Neuronal stem cell (in vitro differentiated cells): ENCODE measurements at regions not wholly inside any gene's neighbourhood (a gene's known extent, or its start where the extent isn't known, plus 50 kb on each side); places are given as distances from the start of the nearest gene placed in this dataset.
"Not testable (repeated sequence)": the region's sequence is repeated elsewhere in the genome, so short reads cannot be mapped to it uniquely, and the experiment has no call there.

Experiments
- DNase-seq: peaks from one replicate; pipeline ENCODE4 v3.0.0-alpha.2; 2013; ENCODE audit warnings: low spot score
- H2AFZ ChIP-seq: one replicate; pipeline ENCODE4 v1.6.1; 2013; ENCODE audit warnings: mild to moderate bottlenecking, low read length, inconsistent platforms
- H2AK5ac ChIP-seq: 2 replicates; pipeline ENCODE4 v1.6.1; 2013; ENCODE audit warnings: low read depth, mild to moderate bottlenecking, inconsistent platforms, low read length, moderate library complexity, mixed read lengths
- H2BK120ac ChIP-seq: 2 replicates; pipeline ENCODE4 v1.6.1; 2013; ENCODE audit warnings: low read depth, mild to moderate bottlenecking, inconsistent platforms, low read length, moderate library complexity, mixed read lengths
- H2BK12ac ChIP-seq: one replicate; pipeline ENCODE4 v1.6.1; 2013; ENCODE audit warnings: low read length, inconsistent platforms
- H2BK15ac ChIP-seq: 2 replicates; pipeline ENCODE4 v1.6.1; 2013; ENCODE audit warnings: mild to moderate bottlenecking, low read length, inconsistent platforms, mixed read lengths
- H2BK5ac ChIP-seq: one replicate; pipeline ENCODE4 v1.6.1; 2013; ENCODE audit warnings: inconsistent platforms, mild to moderate bottlenecking, low read length, moderate library complexity
- H3K14ac ChIP-seq: one replicate; pipeline ENCODE4 v1.6.1; 2013; ENCODE audit warnings: low read length, inconsistent platforms
- H3K18ac ChIP-seq: 2 replicates; pipeline ENCODE4 v1.6.1; 2013; ENCODE audit warnings: low read length, inconsistent platforms
- H3K23ac ChIP-seq: 2 replicates; pipeline ENCODE4 v1.6.1; 2013; ENCODE audit warnings: low read depth, mild to moderate bottlenecking, mixed read lengths, low read length, inconsistent platforms; ENCODE audit not compliant: poor library complexity
- H3K27ac ChIP-seq: replicated peaks from 3 replicates; pipeline ENCODE4 v1.5.1; 2013; ENCODE audit warnings: low read length, inconsistent platforms
- H3K27me3 ChIP-seq, 3 experiments: 2 replicates each; pipeline ENCODE4 v1.6.1; 2013; ENCODE audit warnings: low read length in 3 of 3, mild to moderate bottlenecking in 2 of 3, inconsistent platforms in 1 of 3, low read depth in 1 of 3, mixed read lengths in 1 of 3, moderate library complexity in 1 of 3; ENCODE audit not compliant: control insufficient read depth in 3 of 3, insufficient read depth in 3 of 3
- H3K36me3 ChIP-seq, 2 donors: replicated peaks in 1 of 2; 2 replicates each; pipeline ENCODE4 v1.6.1; 2013; ENCODE audit warnings: low read length in 2 of 2; ENCODE audit not compliant: control insufficient read depth in 2 of 2, insufficient read depth in 2 of 2
- H3K4ac ChIP-seq: 2 replicates; pipeline ENCODE4 v1.6.1; 2013; ENCODE audit warnings: inconsistent platforms, mild to moderate bottlenecking, low read length, moderate library complexity
- H3K4me1 ChIP-seq, 2 donors: 1 replicate in 1 of 2; 2 replicates in 1 of 2; pipeline ENCODE4 v1.6.1; 2013; ENCODE audit warnings: low read length in 2 of 2, low read depth in 1 of 2; ENCODE audit not compliant: control insufficient read depth in 2 of 2, insufficient read depth in 1 of 2
- H3K4me2 ChIP-seq: one replicate; pipeline ENCODE4 v1.6.1; 2013; ENCODE audit warnings: mild to moderate bottlenecking, low read length, inconsistent platforms; ENCODE audit not compliant: insufficient read depth, poor library complexity, severe bottlenecking
- H3K4me3 ChIP-seq, 2 donors: 2 replicates each; pipeline ENCODE4 v1.5.1; 2013; ENCODE audit warnings: low read length in 2 of 2, mild to moderate bottlenecking in 2 of 2, inconsistent platforms in 1 of 2, moderate library complexity in 1 of 2
- H3K79me1 ChIP-seq: one replicate; pipeline ENCODE4 v1.6.1; 2013; ENCODE audit warnings: low read depth, mild to moderate bottlenecking, inconsistent platforms, low read length, moderate library complexity
- H3K9ac ChIP-seq: one replicate; pipeline ENCODE4 v1.6.1; 2013; ENCODE audit warnings: mild to moderate bottlenecking, low read depth, low read length, inconsistent platforms; ENCODE audit not compliant: poor library complexity
- H3K9me3 ChIP-seq, 2 donors: replicated peaks in 1 of 2; 2 replicates each; pipeline versions ENCODE3 to v1.6.1; 2013; ENCODE audit warnings: low read length in 2 of 2, mild to moderate bottlenecking in 2 of 2, inconsistent platforms in 1 of 2, low read depth in 1 of 2, mixed read lengths in 1 of 2, moderate library complexity in 1 of 2; ENCODE audit not compliant: control insufficient read depth in 2 of 2, insufficient read depth in 1 of 2
- H4K8ac ChIP-seq: one replicate; pipeline ENCODE4 v1.6.1; 2013; ENCODE audit warnings: low read depth, mild to moderate bottlenecking, inconsistent platforms, low read length, moderate library complexity
- H4K91ac ChIP-seq: one replicate; pipeline ENCODE4 v1.6.1; 2013; ENCODE audit warnings: low read length, low read depth, mild to moderate bottlenecking, inconsistent platforms; ENCODE audit not compliant: poor library complexity
- WGBS, 2 donors: extraction: QIAGEN DNeasy Blood & Tissue Kit; methylation state at CpG; one replicate each; pipeline ENCODE4 v1.1.7; 2013; ENCODE audit warnings: missing lambda C conversion rate in 2 of 2, mixed read lengths in 1 of 2; ENCODE audit not compliant: insufficient read length in 2 of 2, insufficient replicate concordance in 1 of 2; ENCODE audit errors: extremely low coverage in 2 of 2; 5-methylcytosine and 5-hydroxymethylcytosine counted together

- H3K9me3 ChIP-seq: no peaks in the 10 kb centered on the region
- H2BK12ac ChIP-seq: no peak overlapping the region
- H3K27ac ChIP-seq: no peak overlapping the region
- H2BK120ac ChIP-seq: no peak overlapping the region
- H3K4me3 ChIP-seq: no peak overlapping the region
- no peaks in the 10 kb centered on the region for H3K27me3 ChIP-seq
- H3K18ac ChIP-seq: no peak overlapping the region
- no peak overlapping the region for H3K4ac ChIP-seq
- H3K4me1 ChIP-seq: no peaks in the 10 kb centered on the region
- H3K79me1 ChIP-seq: no peaks in the 10 kb centered on the region
- no peak overlapping the region for H3K14ac ChIP-seq
- H2AFZ ChIP-seq: no peak overlapping the region
- no peak overlapping the region for H2BK15ac ChIP-seq
- H4K8ac ChIP-seq: no peak overlapping the region
- no peak for DNase-seq
- H2BK5ac ChIP-seq: no peak overlapping the region
- no peak overlapping the region for H3K4me2 ChIP-seq
- WGBS, 2 donors: no CpG with 5 or more reads among the region's 20 CpGs
- no peaks in the 10 kb centered on the region for H3K36me3 ChIP-seq
- no peak overlapping the region for H3K23ac ChIP-seq
- H3K9ac ChIP-seq: no peak overlapping the region
- no peak overlapping the region for H4K91ac ChIP-seq
- no peak overlapping the region for H2AK5ac ChIP-seq
These were observed 173.5 kb upstream of the FOXD4L5 start for GRCh38 chr9:65458465-65458864.

GRCh38 chr9:65456991-65457390 is 172.0 kb upstream of the FOXD4L5 start:
- H2BK120ac ChIP-seq, H4K91ac ChIP-seq, H3K4me3 ChIP-seq, H3K79me1 ChIP-seq, H3K18ac ChIP-seq, H2BK5ac ChIP-seq, H3K23ac ChIP-seq, H2AFZ ChIP-seq, H3K27ac ChIP-seq, H3K14ac ChIP-seq, H2BK12ac ChIP-seq, H3K4me2 ChIP-seq, H2BK15ac ChIP-seq, H3K9ac ChIP-seq, H4K8ac ChIP-seq, DNase-seq, H3K36me3 ChIP-seq, H2AK5ac ChIP-seq, H3K9me3 ChIP-seq, H3K4me1 ChIP-seq, H3K4ac ChIP-seq, H3K27me3 ChIP-seq: not testable (repeated sequence)
- no CpG with 5 or more reads among the region's 18 CpGs for WGBS, 2 donors

GRCh38 chr9:65455751-65456647 is 171.0 kb upstream of the FOXD4L5 start:
- not testable (repeated sequence) for H3K36me3 ChIP-seq, H3K4me1 ChIP-seq, H3K27me3 ChIP-seq, H2AFZ ChIP-seq, H3K27ac ChIP-seq, H3K4me2 ChIP-seq, H3K18ac ChIP-seq, H4K8ac ChIP-seq, H3K4me3 ChIP-seq, H3K79me1 ChIP-seq, H4K91ac ChIP-seq, H2AK5ac ChIP-seq, H2BK12ac ChIP-seq, H3K9ac ChIP-seq, H2BK120ac ChIP-seq, H3K23ac ChIP-seq, H2BK15ac ChIP-seq, H2BK5ac ChIP-seq, H3K14ac ChIP-seq, H3K9me3 ChIP-seq, DNase-seq, H3K4ac ChIP-seq
- no CpG with 5 or more reads among the region's 18 CpGs for WGBS, 2 donors

GRCh38 chr9:65455136-65455535 is 170.1 kb upstream of the FOXD4L5 start:
- WGBS, 2 donors: no CpG with 5 or more reads among the region's 13 CpGs
- not testable (repeated sequence) for H3K4me3 ChIP-seq, H3K4ac ChIP-seq, H3K23ac ChIP-seq, H2BK15ac ChIP-seq, H4K91ac ChIP-seq, H3K4me1 ChIP-seq, H3K36me3 ChIP-seq, H3K27ac ChIP-seq, H4K8ac ChIP-seq, H2AK5ac ChIP-seq, H2BK12ac ChIP-seq, H2BK5ac ChIP-seq, H2AFZ ChIP-seq, H2BK120ac ChIP-seq, DNase-seq, H3K9me3 ChIP-seq, H3K79me1 ChIP-seq, H3K9ac ChIP-seq, H3K4me2 ChIP-seq, H3K14ac ChIP-seq, H3K18ac ChIP-seq, H3K27me3 ChIP-seq
